Jurkat, Clone E6-1 (cell line): ENCODE measurements at regions not wholly inside any gene's neighbourhood (a gene's known extent, or its start where the extent isn't known, plus 50 kb on each side); places are given as distances from the start of the nearest gene placed in this dataset.

ENCODE experiments used
- DNase-seq: peaks from one replicate; pipeline ENCODE4 v3.0.0-alpha.2; 2011; ENCODE audit warnings: low read depth, low spot score
- H3K4me3 ChIP-seq: 2 replicates; pipeline ENCODE4 v1.5.1; 2011; ENCODE audit warnings: mild to moderate bottlenecking, low read length, control low read depth, moderate library complexity

GRCh38 chr3:127485396-127486170 lies 105.0 kb downstream of the TPRA1 start:
- no peak for DNase-seq
- no peak overlapping the region for H3K4me3 ChIP-seq

- no peak overlapping the region for H3K4me3 ChIP-seq
- DNase-seq: peak; percentile 11
Measured at GRCh38 chr3:127484601-127485388, 105.7 kb downstream of the TPRA1 start.

- H3K4me3 ChIP-seq: no peak overlapping the region
- peak; percentile 92 for DNase-seq
Measured at GRCh38 chr3:127483902-127484591, 106.5 kb downstream of the TPRA1 start.

- no peak for DNase-seq
- H3K4me3 ChIP-seq: no peak overlapping the region
Measured at GRCh38 chr3:127483005-127483641, 107.4 kb downstream of the TPRA1 start.

- no peak for DNase-seq
- no peak overlapping the region for H3K4me3 ChIP-seq
Measured at GRCh38 chr3:127482216-127483004, 108.1 kb downstream of the TPRA1 start.

- H3K4me3 ChIP-seq: no peak overlapping the region
- DNase-seq: no peak
Measured at GRCh38 chr3:127480196-127480954, 110.2 kb downstream of the TPRA1 start.

GRCh38 chr3:127479449-127479848 lies 111.1 kb downstream of the TPRA1 start:
- DNase-seq: no peak
- H3K4me3 ChIP-seq: no peak overlapping the region

GRCh38 chr3:127478922-127479321 lies 111.6 kb downstream of the TPRA1 start:
- no peak overlapping the region for H3K4me3 ChIP-seq
- no peak for DNase-seq

GRCh38 chr3:127477396-127477795 lies 113.1 kb downstream of the TPRA1 start:
- no peak for DNase-seq
- no peak overlapping the region for H3K4me3 ChIP-seq

GRCh38 chr3:127476936-127477335 lies 113.6 kb downstream of the TPRA1 start:
- H3K4me3 ChIP-seq: no peak overlapping the region
- no peak for DNase-seq

- no peak overlapping the region for H3K4me3 ChIP-seq
- no peak for DNase-seq
Measured at GRCh38 chr3:127475975-127476705, 114.4 kb downstream of the TPRA1 start.

GRCh38 chr3:127475391-127475790 lies 115.1 kb downstream of the TPRA1 start:
- H3K4me3 ChIP-seq: no peak overlapping the region
- DNase-seq: no peak

GRCh38 chr3:127473244-127474024 lies 117.1 kb downstream of the TPRA1 start:
- DNase-seq: no peak
- H3K4me3 ChIP-seq: no peak overlapping the region

GRCh38 chr3:127472506-127472905 lies 118.0 kb downstream of the TPRA1 start:
- no peak overlapping the region for H3K4me3 ChIP-seq
- no peak for DNase-seq

- no peak for DNase-seq
- H3K4me3 ChIP-seq: no peak overlapping the region
Measured at GRCh38 chr3:127471142-127471541, 119.4 kb downstream of the TPRA1 start.

- no peak for DNase-seq
- H3K4me3 ChIP-seq: no peak overlapping the region
Measured at GRCh38 chr3:127469760-127470159, 120.8 kb downstream of the TPRA1 start.

GRCh38 chr3:127467391-127467790 lies 123.1 kb downstream of the TPRA1 start:
- DNase-seq: peak; percentile 85
- no peak overlapping the region for H3K4me3 ChIP-seq
